H1 (cell line): ENCODE measurements at regions not wholly inside any gene's neighbourhood (a gene's known extent, or its start where the extent isn't known, plus 50 kb on each side); places are given as distances from the start of the nearest gene placed in this dataset.

Source experiments
- ATF3 ChIP-seq: IDR thresholded peaks from 2 replicates; pipeline ENCODE4 v1.6.1; 2011; ENCODE audit warnings: low read depth, mild to moderate bottlenecking, low read length; ENCODE audit not compliant: insufficient read depth
- BRCA1 ChIP-seq: IDR thresholded peaks from 2 replicates; pipeline ENCODE4 v1.6.1; 2012; ENCODE audit warnings: low read depth, low read length, improper control_type of control experiment
- CHD1 ChIP-seq: IDR thresholded peaks from 2 replicates; pipeline ENCODE4 v1.6.1; 2012; ENCODE audit warnings: low read depth, low read length, improper control_type of control experiment
- CHD7 ChIP-seq: fragments of 300-600 bp; sonication (generic); IDR thresholded peaks from 2 replicates; pipeline ENCODE4 v1.7.1; 2012; ENCODE audit warnings: low read length, moderate library complexity, mild to moderate bottlenecking, inconsistent platforms; ENCODE audit not compliant: insufficient replicate concordance
- POLR2A ChIP-seq, 2 experiments: IDR thresholded peaks; 1 replicate in 1 of 2; 2 replicates in 1 of 2; pipeline ENCODE4 v1.6.1; 2011; ENCODE audit warnings: low read depth in 2 of 2, low read length in 2 of 2, mild to moderate bottlenecking in 2 of 2; ENCODE audit errors: control extremely low read depth in 1 of 2
- RFX5 ChIP-seq: IDR thresholded peaks from 2 replicates; pipeline ENCODE4 v1.6.1; 2011; ENCODE audit warnings: low read depth, low read length, improper control_type of control experiment, borderline replicate concordance
- SP4 ChIP-seq: IDR thresholded peaks from 2 replicates; pipeline ENCODE4 v1.6.1; 2012; ENCODE audit warnings: low read length, inconsistent platforms
- SUZ12 ChIP-seq: fragments of 200-600 bp; sonication (generic); IDR thresholded peaks from 2 replicates; pipeline ENCODE4 v1.6.1; 2012; ENCODE audit warnings: mild to moderate bottlenecking, inconsistent platforms, low read length, moderate library complexity, mixed read lengths
- TF ChIP-seq, protein P1 (sequence below): IDR thresholded peaks from 2 replicates; pipeline ENCODE4 v1.6.1; 2011; ENCODE audit warnings: low read length, improper control_type of control experiment

DNA sequence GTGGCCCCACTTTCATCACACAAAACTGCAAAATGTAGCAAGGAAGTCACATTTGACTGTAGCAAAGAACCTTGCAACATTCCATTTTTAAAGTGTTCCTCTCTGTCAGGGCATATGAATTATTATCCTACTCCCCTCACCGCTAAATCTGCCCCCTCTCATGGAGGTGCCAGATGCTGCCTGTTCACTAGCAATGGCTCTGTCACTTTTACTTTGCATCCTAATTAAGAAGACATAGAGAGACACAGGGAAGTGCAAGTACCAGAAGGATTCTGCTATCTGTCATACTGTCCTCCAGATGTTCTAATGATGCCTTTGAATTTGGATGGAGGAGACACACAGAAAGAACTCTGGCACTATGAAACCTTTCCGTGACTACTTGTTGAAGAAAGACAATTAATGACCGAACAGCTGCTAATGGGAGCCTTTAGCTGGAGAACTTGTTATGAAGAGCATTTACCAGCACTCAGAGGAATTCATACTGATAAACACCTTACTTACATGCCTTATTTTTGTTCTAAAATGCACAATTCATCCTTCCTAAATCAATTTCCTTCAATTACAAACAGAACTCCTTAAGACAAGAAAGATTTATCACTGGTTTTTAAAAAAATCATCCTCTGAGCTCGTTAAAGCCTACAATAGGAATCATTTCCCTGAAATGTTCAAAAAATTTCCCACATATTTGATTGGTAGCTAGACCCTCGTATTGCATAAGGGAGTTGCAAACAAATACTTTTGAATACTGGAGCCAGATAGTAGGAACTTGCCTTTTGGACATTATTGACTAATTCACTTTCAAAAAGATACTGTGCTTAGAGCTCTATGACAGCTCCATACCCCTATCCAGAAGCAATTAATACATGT is 292.6 kb downstream of the UBE3D start (continued):
- TF ChIP-seq BRCA1 (no peak), ATF3 (no peak), CHD1 (no peak), POLR2A (IDR thresholded peaks at IDR 0.05; ENCODE audit: control extremely low read depth in 1 of 2, low read depth in 2 of 2, low read length in 2 of 2) (no peak), CHD7 (no peak), SP4 (no peak), SUZ12 (no peak), RFX5 (no peak)
- TF ChIP-seq, protein P1, sequence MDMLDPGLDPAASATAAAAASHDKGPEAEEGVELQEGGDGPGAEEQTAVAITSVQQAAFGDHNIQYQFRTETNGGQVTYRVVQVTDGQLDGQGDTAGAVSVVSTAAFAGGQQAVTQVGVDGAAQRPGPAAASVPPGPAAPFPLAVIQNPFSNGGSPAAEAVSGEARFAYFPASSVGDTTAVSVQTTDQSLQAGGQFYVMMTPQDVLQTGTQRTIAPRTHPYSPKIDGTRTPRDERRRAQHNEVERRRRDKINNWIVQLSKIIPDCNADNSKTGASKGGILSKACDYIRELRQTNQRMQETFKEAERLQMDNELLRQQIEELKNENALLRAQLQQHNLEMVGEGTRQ = no peak
